Endodermal cell (in vitro differentiated cells): ENCODE measurements at regions not wholly inside any gene's neighbourhood (a gene's known extent, or its start where the extent isn't known, plus 50 kb on each side); places are given as distances from the start of the nearest gene placed in this dataset.

Source experiments
- DNase-seq: peaks from one replicate; pipeline ENCODE4 v3.0.0-alpha.2; 2017
- H3K27ac ChIP-seq: 2 replicates; pipeline ENCODE4 v1.5.1; 2013; ENCODE audit warnings: mild to moderate bottlenecking, low read depth, low read length, moderate library complexity
- H3K27me3 ChIP-seq: 2 replicates; pipeline ENCODE4 v1.6.1; 2013; ENCODE audit warnings: mild to moderate bottlenecking, low read length, moderate library complexity; ENCODE audit not compliant: insufficient read depth, control insufficient read depth, poor library complexity, severe bottlenecking
- H3K36me3 ChIP-seq: 2 replicates; pipeline ENCODE4 v1.7.0; 2013; ENCODE audit warnings: mild to moderate bottlenecking, low read length, moderate library complexity; ENCODE audit not compliant: control insufficient read depth, insufficient read depth
- H3K4me1 ChIP-seq: one replicate; pipeline ENCODE4 v1.7.0; 2013; ENCODE audit warnings: low read length; ENCODE audit not compliant: control insufficient read depth, insufficient read depth
- H3K4me3 ChIP-seq: 2 replicates; pipeline ENCODE4 v1.5.1; 2013; ENCODE audit warnings: mild to moderate bottlenecking, low read length, moderate library complexity
- H3K9ac ChIP-seq: 2 replicates; pipeline ENCODE4 v1.6.1; 2013; ENCODE audit warnings: mild to moderate bottlenecking, low read length, moderate library complexity; ENCODE audit not compliant: poor library complexity, severe bottlenecking; ENCODE audit errors: extremely low read depth
- H3K9me3 ChIP-seq: 2 replicates; pipeline ENCODE4 v1.6.1; 2013; ENCODE audit warnings: mild to moderate bottlenecking, low read length, moderate library complexity; ENCODE audit not compliant: control insufficient read depth
- H3K27ac Mint-ChIP-seq: 2 replicates; pipeline ENCODE4 v1.8.0; 2020; ENCODE audit warnings: mixed read lengths
- H3K27me3 Mint-ChIP-seq: 2 replicates; pipeline ENCODE4 v1.8.0; 2021; ENCODE audit warnings: mild to moderate bottlenecking, mixed read lengths; ENCODE audit not compliant: insufficient read depth
- H3K36me3 Mint-ChIP-seq: 2 replicates; pipeline ENCODE4 v1.8.0; 2020; ENCODE audit warnings: low read depth, mixed read lengths
- H3K4me1 Mint-ChIP-seq: 2 replicates; pipeline ENCODE4 v1.8.0; 2020; ENCODE audit warnings: mixed read lengths
- H3K4me3 Mint-ChIP-seq: 2 replicates; pipeline ENCODE4 v1.8.0; 2020; ENCODE audit warnings: mild to moderate bottlenecking, moderate library complexity, mixed read lengths
- H3K9me3 Mint-ChIP-seq: 2 replicates; pipeline ENCODE4 v1.8.0; 2020; ENCODE audit warnings: mild to moderate bottlenecking, mixed read lengths
- WGBS, 2 experiments: methylation state at CpG; one replicate each; pipeline versions ENCODE4 v1.1.5 to v1.1.7; 2013; ENCODE audit warnings: missing lambda C conversion rate in 2 of 2, mixed read lengths in 1 of 2; ENCODE audit not compliant: insufficient coverage in 1 of 2, insufficient read length in 1 of 2; 5-methylcytosine and 5-hydroxymethylcytosine counted together
- TF ChIP-seq, protein P1 (sequence below): fragments of 200-600 bp; sonication (generic); conservative IDR thresholded peaks from 2 replicates; pipeline ENCODE4 v1.5.0; 2021; ENCODE audit warnings: antibody characterized with exemption, mild to moderate bottlenecking

DNA sequence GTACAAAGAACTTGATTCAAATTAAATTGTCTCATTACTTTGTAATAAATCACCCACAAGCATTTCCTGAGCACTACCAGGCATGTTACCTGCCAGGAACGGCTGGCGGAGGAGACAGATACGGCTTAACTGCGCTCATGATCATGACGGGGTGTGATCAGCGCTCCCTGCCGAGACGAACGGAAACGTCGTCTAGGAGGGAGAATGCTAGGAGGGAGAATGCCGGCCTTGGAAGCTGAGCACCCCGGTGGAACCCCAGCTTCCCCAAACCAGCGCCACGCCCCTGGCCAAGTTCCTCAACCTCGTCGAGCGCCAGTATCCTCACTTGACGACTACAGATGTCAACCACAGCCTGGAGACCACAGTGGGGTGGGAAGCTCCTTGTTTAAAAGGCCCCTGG is 272.8 kb downstream of the CTTN start:
- peak; percentile 78 for DNase-seq
- no peaks in the 10 kb centered on the region for H3K27me3 ChIP-seq
- Mint-ChIP-seq H3K36me3 (no peaks in the 10 kb centered on the region), H3K4me3 (peak overlapping the region; percentile 14), H3K27ac (no peak overlapping the region), H3K4me1 (peaks cover 25% of the 10 kb centered on the region), H3K27me3 (peaks cover 1% of the 10 kb centered on the region), H3K9me3 (no peaks in the 10 kb centered on the region)
- no peak overlapping the region for H3K27ac ChIP-seq
- no peaks in the 10 kb centered on the region for H3K36me3 ChIP-seq
- H3K9ac ChIP-seq: no peak overlapping the region
- 51% methylated on average over 19 of the region's 19 CpGs; no CpG with 5 or more reads in 1 of the 2 experiments for WGBS, 2 experiments
- no peaks in the 10 kb centered on the region for H3K9me3 ChIP-seq
- H3K4me1 ChIP-seq: no peaks in the 10 kb centered on the region
- TF ChIP-seq, protein P1, sequence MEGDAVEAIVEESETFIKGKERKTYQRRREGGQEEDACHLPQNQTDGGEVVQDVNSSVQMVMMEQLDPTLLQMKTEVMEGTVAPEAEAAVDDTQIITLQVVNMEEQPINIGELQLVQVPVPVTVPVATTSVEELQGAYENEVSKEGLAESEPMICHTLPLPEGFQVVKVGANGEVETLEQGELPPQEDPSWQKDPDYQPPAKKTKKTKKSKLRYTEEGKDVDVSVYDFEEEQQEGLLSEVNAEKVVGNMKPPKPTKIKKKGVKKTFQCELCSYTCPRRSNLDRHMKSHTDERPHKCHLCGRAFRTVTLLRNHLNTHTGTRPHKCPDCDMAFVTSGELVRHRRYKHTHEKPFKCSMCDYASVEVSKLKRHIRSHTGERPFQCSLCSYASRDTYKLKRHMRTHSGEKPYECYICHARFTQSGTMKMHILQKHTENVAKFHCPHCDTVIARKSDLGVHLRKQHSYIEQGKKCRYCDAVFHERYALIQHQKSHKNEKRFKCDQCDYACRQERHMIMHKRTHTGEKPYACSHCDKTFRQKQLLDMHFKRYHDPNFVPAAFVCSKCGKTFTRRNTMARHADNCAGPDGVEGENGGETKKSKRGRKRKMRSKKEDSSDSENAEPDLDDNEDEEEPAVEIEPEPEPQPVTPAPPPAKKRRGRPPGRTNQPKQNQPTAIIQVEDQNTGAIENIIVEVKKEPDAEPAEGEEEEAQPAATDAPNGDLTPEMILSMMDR: no peak
- H3K4me3 ChIP-seq: no peak overlapping the region

DNA sequence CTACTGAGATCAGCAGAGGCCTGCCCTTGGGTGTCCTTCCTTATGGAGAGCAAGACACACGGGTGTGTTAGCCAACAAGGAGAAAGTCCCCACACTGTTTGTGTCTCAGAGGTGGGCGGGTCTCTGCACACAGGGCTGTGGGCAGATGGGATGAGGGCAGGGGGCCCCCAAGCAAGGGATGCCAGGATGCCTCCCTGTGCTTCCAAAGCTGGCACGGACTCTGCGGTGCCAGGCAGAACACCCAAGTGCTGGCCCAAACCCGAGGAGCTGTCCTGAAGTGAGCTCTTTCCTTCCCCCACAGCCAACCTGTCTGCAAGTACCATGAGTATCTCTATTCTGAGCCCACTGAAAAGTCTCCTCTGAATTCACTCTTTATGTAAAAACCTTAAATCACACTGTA is 273.3 kb downstream of the CTTN start:
- no peaks in the 10 kb centered on the region for H3K36me3 ChIP-seq
- no peak overlapping the region for H3K27ac Mint-ChIP-seq

DNA sequence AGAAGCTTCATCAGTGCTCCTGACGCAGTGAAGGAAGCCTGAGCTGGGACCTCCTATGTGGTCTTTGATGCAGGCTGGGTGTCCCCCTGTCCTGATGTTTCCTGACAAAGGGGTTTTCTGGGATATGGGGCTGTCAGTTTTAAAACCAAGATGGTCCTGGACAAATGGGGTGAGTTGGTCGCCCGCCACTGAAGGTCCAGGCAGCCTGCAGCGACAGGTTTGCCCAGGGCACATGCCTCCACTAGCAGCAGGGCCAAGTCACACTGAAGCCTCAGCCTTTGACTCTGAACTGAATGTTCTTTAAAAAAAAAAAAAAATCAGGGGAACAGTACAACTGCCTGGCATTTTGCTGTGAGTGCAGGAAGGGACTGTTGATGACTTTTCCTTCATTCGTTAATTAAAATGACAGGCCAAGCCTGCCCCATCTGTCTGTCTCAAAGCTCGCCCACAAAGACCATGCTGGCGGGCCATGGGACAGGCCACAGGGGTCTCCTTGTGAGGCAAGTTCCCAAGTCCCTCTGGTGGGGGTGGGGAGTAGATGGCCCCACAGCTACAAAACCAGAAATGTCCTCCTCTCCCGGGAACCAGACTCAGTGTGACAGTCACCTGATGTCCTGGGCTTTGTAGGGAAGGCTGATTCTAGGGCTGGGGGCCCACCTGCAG is 274.8 kb downstream of the CTTN start:
- Histone ChIP-seq H3K9ac (no peak overlapping the region), H3K27ac (no peak overlapping the region), H3K9me3 (no peaks in the 10 kb centered on the region), H3K4me1 (no peaks in the 10 kb centered on the region), H3K36me3 (no peaks in the 10 kb centered on the region), H3K4me3 (no peak overlapping the region), H3K27me3 (no peaks in the 10 kb centered on the region)
- no peak for DNase-seq
- TF ChIP-seq, protein P1: no peak
- Mint-ChIP-seq H3K4me3 (no peak overlapping the region), H3K27me3 (peaks cover 2% of the 10 kb centered on the region), H3K4me1 (peaks cover 25% of the 10 kb centered on the region), H3K27ac (no peak overlapping the region), H3K36me3 (no peaks in the 10 kb centered on the region), H3K9me3 (no peaks in the 10 kb centered on the region)
- 96 to 100% methylated on average over 5 to 8 of the region's 8 CpGs for WGBS, 2 experiments

More for the DNA sequence above, 273.3 kb downstream of the CTTN start:
- H3K27ac ChIP-seq: no peak overlapping the region
- H3K4me3 ChIP-seq: no peak overlapping the region
- H3K27me3 ChIP-seq: no peaks in the 10 kb centered on the region
- Mint-ChIP-seq H3K36me3 (no peaks in the 10 kb centered on the region), H3K27me3 (peaks cover 1% of the 10 kb centered on the region), H3K4me1 (peaks cover 25% of the 10 kb centered on the region), H3K9me3 (no peaks in the 10 kb centered on the region), H3K4me3 (no peak overlapping the region)
- no peaks in the 10 kb centered on the region for H3K9me3 ChIP-seq
- TF ChIP-seq, protein P1: no peak
- no peak for DNase-seq
- H3K9ac ChIP-seq: no peak overlapping the region
- 72 to 93% methylated on average over 3 to 5 of the region's 5 CpGs for WGBS, 2 experiments
- H3K4me1 ChIP-seq: no peaks in the 10 kb centered on the region
